Activated T-helper 1 cell treated with anti-CD3 and anti-CD28 coated beads, Interleukin-2, amount 50 U/mL, for 16 hours (primary cell): ENCODE measurements at regions not wholly inside any gene's neighbourhood (a gene's known extent, or its start where the extent isn't known, plus 50 kb on each side); places are given as distances from the start of the nearest gene placed in this dataset.
"Not testable (repeated sequence)": the region's sequence is repeated elsewhere in the genome, so short reads cannot be mapped to it uniquely, and the experiment has no call there.

Source experiments
- DNase-seq, 2 donors: peaks; one replicate each; pipeline ENCODE4 v3.0.0-alpha.2; 2020; ENCODE audit warnings: low read depth in 1 of 2, low spot score in 1 of 2

- no peak for DNase-seq
Observed at GRCh38 chr1:245031041-245031440, 123.7 kb upstream of the KIF26B start.

GRCh38 chr1:245026247-245026646 is 128.5 kb upstream of the KIF26B start:
- DNase-seq = no peak

- no peak for DNase-seq
Observed at GRCh38 chr1:245025525-245025924, 129.3 kb upstream of the KIF26B start.

GRCh38 chr1:245023222-245023621 is 131.6 kb upstream of the KIF26B start:
- no peak for DNase-seq

- no peak for DNase-seq
Observed at GRCh38 chr1:245019910-245020486, 134.8 kb upstream of the KIF26B start.

- no peak for DNase-seq
Observed at GRCh38 chr1:245016700-245017099, 138.1 kb upstream of the KIF26B start.

- DNase-seq = no peak
Observed at GRCh38 chr1:245015031-245015430, 139.8 kb upstream of the KIF26B start.

- no peak for DNase-seq
Observed at GRCh38 chr1:245014247-245015029, 140.3 kb upstream of the KIF26B start.

- no peak for DNase-seq
Observed at GRCh38 chr1:245010018-245010614, 144.7 kb upstream of the KIF26B start.

GRCh38 chr1:245008761-245009160 is 144.4 kb upstream of the HNRNPU start:
- no peak for DNase-seq

- DNase-seq = no peak
Observed at GRCh38 chr1:245007852-245008251, 143.5 kb upstream of the HNRNPU start.

GRCh38 chr1:245003246-245003645 is 138.9 kb upstream of the HNRNPU start:
- no peak for DNase-seq

GRCh38 chr1:245001252-245001651 is 136.9 kb upstream of the HNRNPU start:
- no peak for DNase-seq

GRCh38 chr1:245000872-245001188 is 136.5 kb upstream of the HNRNPU start:
- no peak for DNase-seq

GRCh38 chr1:244999644-245000043 is 135.3 kb upstream of the HNRNPU start:
- DNase-seq = not testable (repeated sequence)

- no peak for DNase-seq
Observed at GRCh38 chr1:244998717-244999346, 134.5 kb upstream of the HNRNPU start.

- no peak for DNase-seq
Observed at GRCh38 chr1:244995602-244996400, 131.5 kb upstream of the HNRNPU start.

- DNase-seq = no peak
Observed at GRCh38 chr1:244992833-244993232, 128.5 kb upstream of the HNRNPU start.

- DNase-seq = no peak
Observed at GRCh38 chr1:244989813-244990212, 125.5 kb upstream of the HNRNPU start.

GRCh38 chr1:244988521-244988920 is 124.2 kb upstream of the HNRNPU start:
- no peak for DNase-seq

GRCh38 chr1:244980605-244981004 is 116.3 kb upstream of the HNRNPU start:
- no peak for DNase-seq
